A549 (cell line): ENCODE measurements at regions not wholly inside any gene's neighbourhood (a gene's known extent, or its start where the extent isn't known, plus 50 kb on each side); places are given as distances from the start of the nearest gene placed in this dataset.

Experiments
- BHLHE40 ChIP-seq: IDR thresholded peaks from 2 replicates; pipeline ENCODE4 v1.6.1; 2012; ENCODE audit warnings: low read depth, low read length, inconsistent platforms
- CHD4 ChIP-seq: fragments of 200-600 bp; sonication (generic); IDR thresholded peaks from 2 replicates; pipeline ENCODE4 v1.6.1; 2016; ENCODE audit warnings: antibody characterized with exemption, mild to moderate bottlenecking, borderline replicate concordance
- EP300 ChIP-seq, 2 experiments: fragments of >200 bp; sonication (Bioruptor Twin); formaldehyde crosslinking; IDR thresholded peaks; 2 replicates in 1 of 2; 3 replicates in 1 of 2; pipeline ENCODE4 v1.6.1; 2016 to 2017
- HOXB13 ChIP-seq: fragments of 250-450 bp; sonication (Bioruptor Pico); IDR thresholded peaks from 2 replicates; pipeline ENCODE4 v1.5.0; 2020; ENCODE audit warnings: low read depth, mild to moderate bottlenecking, moderate library complexity
- POLR2A ChIP-seq: IDR thresholded peaks from 2 replicates; pipeline ENCODE4 v1.6.1; 2012; ENCODE audit warnings: mild to moderate bottlenecking, low read length
- TF ChIP-seq, protein P1 (sequence below): fragments of >200 bp; sonication (Bioruptor Twin); formaldehyde crosslinking; IDR thresholded peaks from 3 replicates; pipeline ENCODE4 v1.5.1; 2016
- TF ChIP-seq, protein P2 (sequence below): fragments of 200-600 bp; sonication (generic); IDR thresholded peaks from 2 replicates; pipeline ENCODE4 v1.6.1; 2016; ENCODE audit warnings: antibody characterized with exemption, mild to moderate bottlenecking, moderate library complexity

DNA sequence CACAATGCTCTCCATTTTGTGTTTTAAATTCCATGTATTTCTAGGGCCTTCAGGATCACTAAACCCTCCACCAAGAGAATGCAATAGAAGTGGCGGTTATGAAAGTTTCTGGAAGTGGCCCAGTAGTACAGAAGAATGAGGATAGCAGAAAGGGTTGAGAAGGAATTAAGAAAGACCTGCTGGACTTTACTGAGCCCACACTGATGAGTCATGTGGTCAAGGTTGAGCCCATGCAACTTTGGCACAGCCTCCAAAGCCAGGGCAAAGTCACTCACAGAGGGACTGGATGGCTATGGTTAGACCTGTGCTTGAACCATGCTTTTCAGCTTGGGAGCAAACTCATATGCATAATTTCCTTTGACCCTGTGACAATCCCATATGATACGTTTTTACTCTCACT is 102.9 kb upstream of the PLET1 start:
- TF ChIP-seq, protein P1, sequence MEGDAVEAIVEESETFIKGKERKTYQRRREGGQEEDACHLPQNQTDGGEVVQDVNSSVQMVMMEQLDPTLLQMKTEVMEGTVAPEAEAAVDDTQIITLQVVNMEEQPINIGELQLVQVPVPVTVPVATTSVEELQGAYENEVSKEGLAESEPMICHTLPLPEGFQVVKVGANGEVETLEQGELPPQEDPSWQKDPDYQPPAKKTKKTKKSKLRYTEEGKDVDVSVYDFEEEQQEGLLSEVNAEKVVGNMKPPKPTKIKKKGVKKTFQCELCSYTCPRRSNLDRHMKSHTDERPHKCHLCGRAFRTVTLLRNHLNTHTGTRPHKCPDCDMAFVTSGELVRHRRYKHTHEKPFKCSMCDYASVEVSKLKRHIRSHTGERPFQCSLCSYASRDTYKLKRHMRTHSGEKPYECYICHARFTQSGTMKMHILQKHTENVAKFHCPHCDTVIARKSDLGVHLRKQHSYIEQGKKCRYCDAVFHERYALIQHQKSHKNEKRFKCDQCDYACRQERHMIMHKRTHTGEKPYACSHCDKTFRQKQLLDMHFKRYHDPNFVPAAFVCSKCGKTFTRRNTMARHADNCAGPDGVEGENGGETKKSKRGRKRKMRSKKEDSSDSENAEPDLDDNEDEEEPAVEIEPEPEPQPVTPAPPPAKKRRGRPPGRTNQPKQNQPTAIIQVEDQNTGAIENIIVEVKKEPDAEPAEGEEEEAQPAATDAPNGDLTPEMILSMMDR = no peak
- TF ChIP-seq HOXB13 (CRISPR knock-in tag) (no peak), CHD4 (no peak), POLR2A (no peak), BHLHE40 (no peak), EP300 (IDR thresholded peaks at IDR 0.05) (no peak)
- TF ChIP-seq, protein P2, sequence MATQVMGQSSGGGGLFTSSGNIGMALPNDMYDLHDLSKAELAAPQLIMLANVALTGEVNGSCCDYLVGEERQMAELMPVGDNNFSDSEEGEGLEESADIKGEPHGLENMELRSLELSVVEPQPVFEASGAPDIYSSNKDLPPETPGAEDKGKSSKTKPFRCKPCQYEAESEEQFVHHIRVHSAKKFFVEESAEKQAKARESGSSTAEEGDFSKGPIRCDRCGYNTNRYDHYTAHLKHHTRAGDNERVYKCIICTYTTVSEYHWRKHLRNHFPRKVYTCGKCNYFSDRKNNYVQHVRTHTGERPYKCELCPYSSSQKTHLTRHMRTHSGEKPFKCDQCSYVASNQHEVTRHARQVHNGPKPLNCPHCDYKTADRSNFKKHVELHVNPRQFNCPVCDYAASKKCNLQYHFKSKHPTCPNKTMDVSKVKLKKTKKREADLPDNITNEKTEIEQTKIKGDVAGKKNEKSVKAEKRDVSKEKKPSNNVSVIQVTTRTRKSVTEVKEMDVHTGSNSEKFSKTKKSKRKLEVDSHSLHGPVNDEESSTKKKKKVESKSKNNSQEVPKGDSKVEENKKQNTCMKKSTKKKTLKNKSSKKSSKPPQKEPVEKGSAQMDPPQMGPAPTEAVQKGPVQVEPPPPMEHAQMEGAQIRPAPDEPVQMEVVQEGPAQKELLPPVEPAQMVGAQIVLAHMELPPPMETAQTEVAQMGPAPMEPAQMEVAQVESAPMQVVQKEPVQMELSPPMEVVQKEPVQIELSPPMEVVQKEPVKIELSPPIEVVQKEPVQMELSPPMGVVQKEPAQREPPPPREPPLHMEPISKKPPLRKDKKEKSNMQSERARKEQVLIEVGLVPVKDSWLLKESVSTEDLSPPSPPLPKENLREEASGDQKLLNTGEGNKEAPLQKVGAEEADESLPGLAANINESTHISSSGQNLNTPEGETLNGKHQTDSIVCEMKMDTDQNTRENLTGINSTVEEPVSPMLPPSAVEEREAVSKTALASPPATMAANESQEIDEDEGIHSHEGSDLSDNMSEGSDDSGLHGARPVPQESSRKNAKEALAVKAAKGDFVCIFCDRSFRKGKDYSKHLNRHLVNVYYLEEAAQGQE = no peak
